Ectodermal cell (in vitro differentiated cells): ENCODE measurements at regions not wholly inside any gene's neighbourhood (a gene's known extent, or its start where the extent isn't known, plus 50 kb on each side); places are given as distances from the start of the nearest gene placed in this dataset.

Experiments used
- H3K27ac ChIP-seq: 2 replicates; pipeline ENCODE4 v1.7.0; 2013; ENCODE audit warnings: mild to moderate bottlenecking, low read depth, low read length; ENCODE audit not compliant: insufficient read depth, poor library complexity, severe bottlenecking
- H3K27me3 ChIP-seq: 2 replicates; pipeline ENCODE4 v1.7.0; 2013; ENCODE audit warnings: mild to moderate bottlenecking, low read length; ENCODE audit not compliant: insufficient read depth, control insufficient read depth, poor library complexity, severe bottlenecking
- H3K36me3 ChIP-seq: one replicate; pipeline ENCODE4 v1.7.0; 2013; ENCODE audit warnings: low read length; ENCODE audit not compliant: control insufficient read depth, insufficient read depth
- H3K4me1 ChIP-seq: one replicate; pipeline ENCODE4 v1.7.0; 2013; ENCODE audit warnings: low read length; ENCODE audit not compliant: control insufficient read depth, insufficient read depth
- H3K4me3 ChIP-seq: 2 replicates; pipeline ENCODE4 v1.7.0; 2013; ENCODE audit warnings: low read depth, low read length, control low read depth; ENCODE audit not compliant: insufficient read depth
- H3K9me3 ChIP-seq: 2 replicates; pipeline ENCODE4 v1.7.0; 2013; ENCODE audit warnings: mild to moderate bottlenecking, low read length, moderate library complexity; ENCODE audit not compliant: control insufficient read depth
- WGBS, 2 experiments: methylation state at CpG; one replicate each; pipeline ENCODE4 v1.1.7; 2013; ENCODE audit warnings: missing lambda C conversion rate in 2 of 2; 5-methylcytosine and 5-hydroxymethylcytosine counted together

GRCh38 chr16:52906281-52906680 is 146.4 kb downstream of the CHD9NB start:
- H3K27ac ChIP-seq = no peak overlapping the region
- WGBS, 2 experiments = 87 to 89% methylated on average over 3 of the region's 3 CpGs
- H3K36me3 ChIP-seq = no peaks in the 10 kb centered on the region
- H3K4me1 ChIP-seq = no peaks in the 10 kb centered on the region
- H3K27me3 ChIP-seq = no peaks in the 10 kb centered on the region
- no peak overlapping the region for H3K4me3 ChIP-seq
- H3K9me3 ChIP-seq = no peaks in the 10 kb centered on the region

- no peaks in the 10 kb centered on the region for H3K4me1 ChIP-seq
- no peak overlapping the region for H3K4me3 ChIP-seq
- H3K9me3 ChIP-seq = no peaks in the 10 kb centered on the region
- H3K27ac ChIP-seq = no peak overlapping the region
- WGBS, 2 experiments = 93 to 94% methylated on average over 4 of the region's 5 CpGs
- no peaks in the 10 kb centered on the region for H3K36me3 ChIP-seq
- no peaks in the 10 kb centered on the region for H3K27me3 ChIP-seq
Observed at GRCh38 chr16:52896478-52897164, 156.1 kb downstream of the CHD9NB start.

GRCh38 chr16:52874042-52874441 is 178.7 kb downstream of the CHD9NB start:
- no peaks in the 10 kb centered on the region for H3K27me3 ChIP-seq
- WGBS, 2 experiments = 11 to 14% methylated on average over 3 of the region's 3 CpGs
- H3K27ac ChIP-seq = no peak overlapping the region
- peaks cover 4% of the 10 kb centered on the region for H3K4me1 ChIP-seq
- H3K36me3 ChIP-seq = no peaks in the 10 kb centered on the region
- no peak overlapping the region for H3K4me3 ChIP-seq
- H3K9me3 ChIP-seq = no peaks in the 10 kb centered on the region

DNA sequence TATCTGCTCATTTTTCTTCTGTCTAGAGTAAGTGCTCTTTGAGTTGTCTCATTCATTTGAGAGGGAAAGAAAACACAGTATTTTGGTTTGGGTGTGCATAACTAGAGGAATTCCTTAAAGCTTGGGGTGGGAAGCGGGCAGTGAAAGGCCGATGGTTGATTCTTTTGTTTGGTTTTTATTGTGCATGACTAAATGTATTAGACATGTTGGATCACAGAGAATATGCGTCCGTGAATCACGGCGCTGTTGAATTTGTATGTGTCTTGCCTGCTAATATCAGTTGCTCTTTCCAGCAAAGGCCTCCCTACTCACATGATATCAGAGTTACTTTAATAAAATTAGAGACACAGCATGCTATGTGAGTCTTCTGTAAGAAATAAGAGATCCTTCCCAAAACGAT is 180.0 kb downstream of the CHD9NB start:
- Histone ChIP-seq H3K27me3 (no peaks in the 10 kb centered on the region), H3K27ac (no peak overlapping the region), H3K36me3 (no peaks in the 10 kb centered on the region), H3K4me1 (peaks cover 4% of the 10 kb centered on the region), H3K4me3 (no peak overlapping the region), H3K9me3 (no peaks in the 10 kb centered on the region)
- WGBS, 2 experiments = 81 to 83% methylated on average over 7 of the region's 7 CpGs

DNA sequence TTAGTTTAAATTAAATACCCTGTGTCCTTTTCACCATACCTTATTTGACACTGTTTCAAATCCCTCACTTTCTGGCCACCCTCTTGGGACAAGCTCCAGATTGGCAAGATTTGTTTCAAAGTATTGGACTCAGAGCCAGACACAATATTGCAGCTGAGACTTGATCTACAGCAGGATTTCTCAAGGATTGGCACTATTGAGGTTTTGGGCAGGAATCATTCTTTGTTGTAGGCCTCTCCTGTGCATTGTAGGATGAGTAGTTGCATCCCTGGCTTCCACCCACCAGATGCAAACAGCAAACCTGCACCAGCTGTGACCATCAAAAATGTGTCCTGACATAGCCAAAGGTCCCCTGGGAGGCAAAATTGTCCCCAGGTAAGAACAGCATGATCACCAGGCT is 181.2 kb downstream of the CHD9NB start:
- H3K27me3 ChIP-seq = no peaks in the 10 kb centered on the region
- peaks cover 4% of the 10 kb centered on the region for H3K4me1 ChIP-seq
- no peaks in the 10 kb centered on the region for H3K9me3 ChIP-seq
- H3K27ac ChIP-seq = no peak overlapping the region
- no peak overlapping the region for H3K4me3 ChIP-seq
- no peaks in the 10 kb centered on the region for H3K36me3 ChIP-seq

DNA sequence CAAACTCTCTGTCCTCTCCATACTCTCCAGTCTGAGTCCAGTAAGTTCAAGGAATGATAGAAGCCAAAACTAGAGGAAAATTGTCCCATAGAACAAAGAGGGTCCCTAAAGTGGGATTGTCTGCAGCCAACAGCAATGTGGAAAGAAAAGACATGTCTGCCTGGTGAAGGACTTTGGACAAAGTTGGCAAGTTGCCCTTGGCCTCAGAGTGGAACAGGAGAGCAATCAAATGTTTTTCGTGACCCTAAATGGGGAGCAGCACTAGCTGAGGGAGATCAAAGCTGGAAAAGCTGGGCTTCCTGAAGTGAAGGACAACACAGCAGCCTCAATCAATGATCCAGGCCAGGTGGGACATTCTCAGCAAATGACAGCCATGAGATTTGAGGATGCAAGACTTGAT is 183.5 kb downstream of the CHD9NB start:
- H3K27me3 ChIP-seq = no peaks in the 10 kb centered on the region
- H3K9me3 ChIP-seq = no peaks in the 10 kb centered on the region
- 0% methylated on average over 1 of the region's 1 CpG for WGBS, 2 experiments
- H3K27ac ChIP-seq = no peak overlapping the region
- H3K36me3 ChIP-seq = no peaks in the 10 kb centered on the region
- no peak overlapping the region for H3K4me3 ChIP-seq
- H3K4me1 ChIP-seq = peaks cover under 1% of the 10 kb centered on the region

- Histone ChIP-seq H3K4me1 (no peaks in the 10 kb centered on the region), H3K27ac (no peak overlapping the region), H3K36me3 (no peaks in the 10 kb centered on the region), H3K27me3 (no peaks in the 10 kb centered on the region), H3K4me3 (no peak overlapping the region), H3K9me3 (no peaks in the 10 kb centered on the region)
- 90 to 91% methylated on average over 4 of the region's 4 CpGs for WGBS, 2 experiments
Observed at GRCh38 chr16:52863000-52863399, 189.7 kb downstream of the CHD9NB start.

GRCh38 chr16:52861614-52862022 is 191.1 kb downstream of the CHD9NB start:
- 60 to 61% methylated on average over 7 of the region's 7 CpGs for WGBS, 2 experiments

DNA sequence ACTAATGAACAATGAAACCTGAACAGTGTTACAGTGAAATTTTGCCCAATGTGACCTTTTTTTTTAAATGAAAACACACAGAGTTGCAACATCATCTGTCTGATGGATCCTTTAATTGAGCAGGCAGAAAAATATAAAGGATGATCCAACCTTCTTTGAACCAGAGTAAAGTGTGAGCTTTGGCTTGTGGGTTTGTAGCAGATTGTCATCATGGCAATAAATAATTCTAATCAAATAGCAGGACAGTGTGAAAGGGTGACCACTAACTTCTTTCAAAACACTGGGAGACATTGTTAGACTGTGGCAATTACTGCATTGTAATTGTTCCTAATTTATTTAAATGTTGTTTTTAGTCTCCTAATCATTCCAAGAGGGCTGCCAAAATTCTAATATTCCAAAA is 197.2 kb downstream of the CHD9NB start:
- Histone ChIP-seq H3K27ac (no peak overlapping the region), H3K4me1 (no peaks in the 10 kb centered on the region), H3K27me3 (no peaks in the 10 kb centered on the region), H3K36me3 (no peaks in the 10 kb centered on the region), H3K4me3 (no peak overlapping the region), H3K9me3 (no peaks in the 10 kb centered on the region)

More at GRCh38 chr16:52861614-52862022, 191.1 kb downstream of the CHD9NB start:
- Histone ChIP-seq H3K27ac (no peak overlapping the region), H3K27me3 (no peaks in the 10 kb centered on the region), H3K4me3 (no peak overlapping the region), H3K4me1 (no peaks in the 10 kb centered on the region), H3K9me3 (no peaks in the 10 kb centered on the region), H3K36me3 (no peaks in the 10 kb centered on the region)

DNA sequence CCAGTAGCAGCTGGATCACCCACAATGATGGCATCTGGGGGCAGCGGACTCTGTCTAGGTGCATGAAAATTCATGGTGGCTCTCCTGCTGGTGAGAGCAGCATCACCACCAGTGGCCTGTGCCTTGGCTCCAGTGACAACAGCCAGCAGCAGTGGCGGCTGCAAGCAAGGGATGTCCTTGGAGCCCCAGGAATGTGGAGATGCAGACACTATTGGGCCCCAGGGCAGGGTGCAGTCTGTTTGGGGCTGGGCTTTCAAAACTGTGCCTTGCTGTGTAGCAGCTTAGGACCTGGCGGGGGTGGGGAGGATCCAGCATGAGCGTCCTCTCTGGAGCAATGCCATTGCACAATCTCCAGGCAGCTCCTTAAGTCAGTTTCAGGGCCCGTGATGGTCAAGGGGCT is 199.7 kb downstream of the CHD9NB start:
- no peak overlapping the region for H3K27ac ChIP-seq
- no peak overlapping the region for H3K4me3 ChIP-seq
- no peaks in the 10 kb centered on the region for H3K4me1 ChIP-seq
- H3K27me3 ChIP-seq = no peaks in the 10 kb centered on the region
- H3K9me3 ChIP-seq = no peaks in the 10 kb centered on the region
- WGBS, 2 experiments = 74% methylated on average over 5 of the region's 5 CpGs
- no peaks in the 10 kb centered on the region for H3K36me3 ChIP-seq
